GM12891 (cell line): ENCODE measurements at regions not wholly inside any gene's neighbourhood (a gene's known extent, or its start where the extent isn't known, plus 50 kb on each side); places are given as distances from the start of the nearest gene placed in this dataset.
"Not testable (repeated sequence)": the region's sequence is repeated elsewhere in the genome, so short reads cannot be mapped to it uniquely, and the experiment has no call there.

Experiments used
- POLR2A ChIP-seq: IDR thresholded peaks from 2 replicates; pipeline ENCODE4 v1.6.1; 2011; ENCODE audit warnings: low read depth, low read length, control low read depth
- POLR2AphosphoS5 ChIP-seq: IDR thresholded peaks from 2 replicates; pipeline ENCODE4 v1.6.1; 2011; ENCODE audit warnings: low read depth, low read length, control low read depth

DNA sequence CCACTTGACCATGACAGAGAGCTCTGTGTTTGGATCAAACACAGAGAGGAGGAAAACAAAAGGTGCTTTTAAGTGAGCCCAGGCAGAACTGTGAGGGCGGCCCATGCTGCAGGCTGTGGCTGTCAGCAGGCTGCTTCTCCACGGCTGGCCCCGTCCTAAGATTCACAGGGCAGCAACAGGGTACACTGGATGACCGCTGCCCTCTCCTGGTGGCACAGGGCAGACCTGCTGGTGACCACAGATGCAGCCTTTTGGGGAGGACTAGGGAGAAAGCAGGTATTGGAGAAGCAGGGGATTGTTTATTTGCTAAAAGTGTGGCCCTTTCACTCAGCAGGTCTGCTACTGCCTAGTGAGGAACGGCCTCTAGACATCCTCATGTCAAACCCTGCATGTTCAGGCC lies 183.7 kb downstream of the ADRA2C start:
- not testable (repeated sequence) for TF ChIP-seq POLR2A, POLR2AphosphoS5
